ENCODE measurements at regions not wholly inside any gene's neighbourhood (a gene's known extent, or its start where the extent isn't known, plus 50 kb on each side); places are given as distances from the start of the nearest gene placed in this dataset.

DNA sequence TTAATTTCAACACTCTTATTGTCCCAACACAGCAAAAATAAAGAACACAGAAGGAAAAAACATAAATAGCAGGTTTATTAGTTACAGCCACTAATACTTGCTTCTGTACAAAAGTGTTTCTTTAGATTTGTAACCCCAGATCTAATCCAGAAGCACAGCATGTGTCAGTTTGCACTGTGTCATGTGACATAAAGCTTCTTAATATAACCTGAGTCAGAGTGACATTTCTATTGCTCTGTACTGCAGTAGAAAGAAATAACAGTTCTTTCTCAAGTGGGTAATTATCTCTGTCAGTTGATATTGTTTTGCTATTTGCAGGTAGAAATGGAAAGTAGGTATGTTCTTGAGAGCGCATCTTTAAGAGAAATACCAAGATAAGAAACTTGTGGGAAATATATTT lies 422.5 kb downstream of the ZIC3 start:
- TF ChIP-seq, protein P1, sequence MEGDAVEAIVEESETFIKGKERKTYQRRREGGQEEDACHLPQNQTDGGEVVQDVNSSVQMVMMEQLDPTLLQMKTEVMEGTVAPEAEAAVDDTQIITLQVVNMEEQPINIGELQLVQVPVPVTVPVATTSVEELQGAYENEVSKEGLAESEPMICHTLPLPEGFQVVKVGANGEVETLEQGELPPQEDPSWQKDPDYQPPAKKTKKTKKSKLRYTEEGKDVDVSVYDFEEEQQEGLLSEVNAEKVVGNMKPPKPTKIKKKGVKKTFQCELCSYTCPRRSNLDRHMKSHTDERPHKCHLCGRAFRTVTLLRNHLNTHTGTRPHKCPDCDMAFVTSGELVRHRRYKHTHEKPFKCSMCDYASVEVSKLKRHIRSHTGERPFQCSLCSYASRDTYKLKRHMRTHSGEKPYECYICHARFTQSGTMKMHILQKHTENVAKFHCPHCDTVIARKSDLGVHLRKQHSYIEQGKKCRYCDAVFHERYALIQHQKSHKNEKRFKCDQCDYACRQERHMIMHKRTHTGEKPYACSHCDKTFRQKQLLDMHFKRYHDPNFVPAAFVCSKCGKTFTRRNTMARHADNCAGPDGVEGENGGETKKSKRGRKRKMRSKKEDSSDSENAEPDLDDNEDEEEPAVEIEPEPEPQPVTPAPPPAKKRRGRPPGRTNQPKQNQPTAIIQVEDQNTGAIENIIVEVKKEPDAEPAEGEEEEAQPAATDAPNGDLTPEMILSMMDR (IDR thresholded peaks at IDR 0.05; ENCODE audit: insufficient read depth, low read length, poor library complexity, severe bottlenecking), result no peak
- TF ChIP-seq EZH2phosphoT487 (conservative IDR thresholded peaks at IDR 0.05; ENCODE audit: low read length), result no peak
